Mesenchymal stem cell (in vitro differentiated cells and primary cell): ENCODE measurements at regions not wholly inside any gene's neighbourhood (a gene's known extent, or its start where the extent isn't known, plus 50 kb on each side); places are given as distances from the start of the nearest gene placed in this dataset.

Experiments
- DNase-seq: peaks from one replicate; pipeline ENCODE4 v3.0.0-alpha.2; 2013
- H2AFZ ChIP-seq: one replicate; pipeline ENCODE4 v1.6.1; 2013; ENCODE audit warnings: low read depth, mild to moderate bottlenecking, control low read depth, inconsistent platforms, low read length, moderate library complexity
- H2AK5ac ChIP-seq: 2 replicates; pipeline ENCODE4 v1.6.1; 2013; ENCODE audit warnings: low read length, moderate library complexity, mild to moderate bottlenecking, inconsistent platforms; ENCODE audit not compliant: severe bottlenecking
- H2BK120ac ChIP-seq: one replicate; pipeline ENCODE4 v1.6.1; 2013; ENCODE audit warnings: low read depth, mild to moderate bottlenecking, inconsistent platforms, low read length, moderate library complexity
- H2BK12ac ChIP-seq, 2 experiments: one replicate each; pipeline ENCODE4 v1.6.1; 2013; ENCODE audit warnings: inconsistent platforms in 2 of 2, low read length in 2 of 2, mild to moderate bottlenecking in 2 of 2, moderate library complexity in 2 of 2, control low read depth in 1 of 2
- H2BK15ac ChIP-seq: one replicate; pipeline ENCODE4 v1.6.1; 2013; ENCODE audit warnings: mild to moderate bottlenecking, low read depth, inconsistent platforms; ENCODE audit not compliant: poor library complexity, severe bottlenecking
- H2BK5ac ChIP-seq: 2 replicates; pipeline ENCODE4 v1.6.1; 2013; ENCODE audit warnings: low read depth, mild to moderate bottlenecking, low read length, control low read depth, inconsistent platforms; ENCODE audit not compliant: poor library complexity, severe bottlenecking
- H3K14ac ChIP-seq, 2 experiments: one replicate each; pipeline ENCODE4 v1.6.1; 2013; ENCODE audit warnings: inconsistent platforms in 2 of 2, low read length in 2 of 2, control low read depth in 1 of 2, mild to moderate bottlenecking in 1 of 2, moderate library complexity in 1 of 2
- H3K18ac ChIP-seq, 2 experiments: one replicate each; pipeline ENCODE4 v1.6.1; 2013; ENCODE audit warnings: inconsistent platforms in 2 of 2, low read length in 2 of 2, control low read depth in 1 of 2, low read depth in 1 of 2, mild to moderate bottlenecking in 1 of 2
- H3K23ac ChIP-seq, 2 experiments: one replicate each; pipeline ENCODE4 v1.6.1; 2013; ENCODE audit warnings: inconsistent platforms in 2 of 2, low read length in 2 of 2, mild to moderate bottlenecking in 2 of 2, moderate library complexity in 2 of 2, control low read depth in 1 of 2
- H3K27ac ChIP-seq: 2 replicates; pipeline ENCODE4 v1.5.1; 2013; ENCODE audit warnings: mild to moderate bottlenecking, moderate library complexity, low read length, control low read depth, inconsistent platforms; ENCODE audit not compliant: poor library complexity, severe bottlenecking
- H3K27me3 ChIP-seq, 2 experiments: 2 replicates each; pipeline versions ENCODE4 v1.6.1 to v1.7.0; 2013; ENCODE audit warnings: low read length in 2 of 2, mild to moderate bottlenecking in 2 of 2, moderate library complexity in 2 of 2, control low read depth in 1 of 2, inconsistent platforms in 1 of 2; ENCODE audit not compliant: control insufficient read depth in 1 of 2, insufficient read depth in 1 of 2
- H3K36me3 ChIP-seq, 2 experiments: 2 replicates each; pipeline versions ENCODE4 v1.6.1 to v1.7.0; 2013; ENCODE audit warnings: low read length in 2 of 2, control low read depth in 1 of 2, inconsistent platforms in 1 of 2, low read depth in 1 of 2, mild to moderate bottlenecking in 1 of 2; ENCODE audit not compliant: insufficient read depth in 2 of 2, control insufficient read depth in 1 of 2
- H3K4ac ChIP-seq, 2 experiments: one replicate each; pipeline ENCODE4 v1.6.1; 2013; ENCODE audit warnings: inconsistent platforms in 2 of 2, low read length in 2 of 2, mild to moderate bottlenecking in 2 of 2, moderate library complexity in 2 of 2, control low read depth in 1 of 2, low read depth in 1 of 2
- H3K4me1 ChIP-seq: 2 replicates; pipeline ENCODE4 v1.6.1; 2013; ENCODE audit warnings: low read depth, low read length, control low read depth; ENCODE audit not compliant: control insufficient read depth, insufficient read depth
- H3K4me2 ChIP-seq: 2 replicates; pipeline ENCODE4 v1.6.1; 2013; ENCODE audit warnings: low read length, mild to moderate bottlenecking, inconsistent platforms; ENCODE audit not compliant: poor library complexity, severe bottlenecking
- H3K4me3 ChIP-seq, 2 experiments: 2 replicates each; pipeline versions ENCODE4 v1.5.1 to v1.7.0; 2013; ENCODE audit warnings: low read length in 2 of 2, mild to moderate bottlenecking in 2 of 2, control low read depth in 1 of 2, low read depth in 1 of 2; ENCODE audit not compliant: insufficient read depth in 1 of 2
- H3K79me1 ChIP-seq: replicated peaks from 2 replicates; pipeline ENCODE4 v1.6.1; 2013; ENCODE audit warnings: mild to moderate bottlenecking, control low read depth, low read length, inconsistent platforms; ENCODE audit not compliant: poor library complexity, severe bottlenecking
- H3K9ac ChIP-seq: 2 replicates; pipeline ENCODE4 v1.7.0; 2013; ENCODE audit warnings: mild to moderate bottlenecking, low read length, moderate library complexity
- H3K9me3 ChIP-seq: 2 replicates; pipeline ENCODE4 v1.7.0; 2013; ENCODE audit warnings: mild to moderate bottlenecking, low read length; ENCODE audit not compliant: control insufficient read depth
- H4K8ac ChIP-seq: one replicate; pipeline ENCODE4 v1.6.1; 2013; ENCODE audit warnings: inconsistent platforms, mild to moderate bottlenecking, low read length, moderate library complexity
- H4K91ac ChIP-seq: one replicate; pipeline ENCODE4 v1.6.1; 2013; ENCODE audit warnings: mild to moderate bottlenecking, low read length, inconsistent platforms
- WGBS: methylation state at CpG from one replicate; pipeline ENCODE4 v1.1.7; 2013; ENCODE audit warnings: mixed read lengths; 5-methylcytosine and 5-hydroxymethylcytosine counted together

DNA sequence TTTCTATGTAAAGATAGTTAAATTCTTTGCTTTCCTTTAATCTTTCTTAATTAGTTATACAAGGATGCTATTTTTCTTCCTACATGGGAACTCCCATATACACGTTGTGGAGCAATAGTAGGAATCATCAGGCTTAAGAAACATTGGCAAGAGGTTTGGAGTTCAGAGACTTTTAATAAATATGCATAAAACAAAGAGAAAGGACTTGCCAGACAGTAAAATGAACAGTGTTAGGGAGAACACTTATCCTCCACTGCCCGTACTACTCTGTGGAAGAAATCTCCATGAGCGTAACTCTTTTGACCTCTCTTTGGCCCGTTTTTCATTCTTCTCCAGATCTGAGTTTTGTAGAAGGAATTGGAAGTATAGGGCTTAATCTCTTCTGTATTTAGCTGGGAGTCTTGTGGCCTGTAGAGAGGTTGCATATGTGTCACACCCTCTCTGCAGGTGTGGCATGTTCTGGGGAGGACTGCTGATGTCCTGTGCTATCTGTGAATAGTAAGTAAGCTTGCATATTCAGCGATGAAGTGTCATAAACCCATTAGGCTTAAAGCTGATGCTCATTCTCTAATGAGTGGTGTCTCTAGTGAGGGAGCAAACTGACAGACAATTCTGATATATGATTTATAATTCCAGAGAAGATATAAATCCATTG is 455.4 kb upstream of the FAR2 start:
- Histone ChIP-seq H3K27ac (no peak overlapping the region), H2AFZ (no peak overlapping the region), H2BK5ac (no peak overlapping the region), H3K4me3 (no peak overlapping the region), H3K9ac (no peak overlapping the region), H3K9me3 (peaks cover 3% of the 10 kb centered on the region), H3K79me1 (no peaks in the 10 kb centered on the region), H3K4me2 (no peak overlapping the region), H2BK120ac (no peak overlapping the region), H3K36me3 (no peaks in the 10 kb centered on the region), H3K4me1 (no peaks in the 10 kb centered on the region), H2BK15ac (no peak overlapping the region), H4K91ac (no peak overlapping the region), H4K8ac (no peak overlapping the region), H3K4ac (no peak overlapping the region), H3K27me3 (no peaks in the 10 kb centered on the region), H2AK5ac (no peak overlapping the region), H3K23ac (no peak overlapping the region), H3K14ac (no peak overlapping the region), H3K18ac (no peak overlapping the region), H2BK12ac (no peak overlapping the region)
- no peak for DNase-seq
- WGBS, result 85% methylated on average over 4 of the region's 5 CpGs

DNA sequence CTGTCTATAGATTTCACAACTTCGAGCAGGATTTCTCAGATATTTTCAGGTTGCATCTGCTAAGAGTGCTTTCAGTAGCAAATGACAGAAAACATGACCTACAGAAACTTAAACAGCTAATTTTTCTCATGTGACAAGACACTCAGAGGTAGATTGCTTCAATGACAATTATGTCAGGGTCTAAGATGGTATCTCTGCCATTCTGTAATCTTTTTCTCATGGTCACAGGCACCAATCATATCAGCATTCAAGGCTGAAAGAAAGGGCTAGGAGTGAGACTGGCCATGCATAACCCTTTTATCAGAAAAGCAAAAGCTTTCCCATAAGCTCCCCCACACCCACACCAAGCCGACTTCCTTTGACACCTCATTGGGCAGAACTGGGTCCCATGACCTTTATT is 450.5 kb upstream of the FAR2 start:
- no peaks in the 10 kb centered on the region for H3K27me3 ChIP-seq
- no peak overlapping the region for H3K4me3 ChIP-seq
- no peak overlapping the region for H3K4me2 ChIP-seq
- H3K14ac ChIP-seq, result no peak overlapping the region
- no peaks in the 10 kb centered on the region for H3K36me3 ChIP-seq
- no peak overlapping the region for H3K9ac ChIP-seq
- H2BK12ac ChIP-seq, result no peak overlapping the region
- H2AFZ ChIP-seq, result no peak overlapping the region
- no peak overlapping the region for H3K18ac ChIP-seq
- H4K8ac ChIP-seq, result no peak overlapping the region
- H3K4ac ChIP-seq, result no peak overlapping the region
- no peak overlapping the region for H3K27ac ChIP-seq
- peaks cover 24% of the 10 kb centered on the region for H3K9me3 ChIP-seq
- H2BK120ac ChIP-seq, result no peak overlapping the region
- H3K23ac ChIP-seq, result no peak overlapping the region
- no peak overlapping the region for H2BK15ac ChIP-seq
- H3K79me1 ChIP-seq, result no peaks in the 10 kb centered on the region
- no peak overlapping the region for H2BK5ac ChIP-seq
- DNase-seq, result no peak
- 100% methylated on average over 1 of the region's 2 CpGs for WGBS
- H3K4me1 ChIP-seq, result no peaks in the 10 kb centered on the region
- H2AK5ac ChIP-seq, result no peak overlapping the region
- H4K91ac ChIP-seq, result no peak overlapping the region

GRCh38 chr12:28699029-28699428 is 450.0 kb upstream of the FAR2 start:
- Histone ChIP-seq H4K91ac (no peak overlapping the region), H3K4me3 (no peak overlapping the region), H3K23ac (no peak overlapping the region), H3K4me2 (no peak overlapping the region), H2BK5ac (no peak overlapping the region), H2BK12ac (no peak overlapping the region), H2AK5ac (no peak overlapping the region), H3K27ac (no peak overlapping the region), H3K9ac (no peak overlapping the region), H4K8ac (no peak overlapping the region), H3K18ac (no peak overlapping the region), H3K79me1 (no peaks in the 10 kb centered on the region), H3K14ac (no peak overlapping the region), H3K4me1 (no peaks in the 10 kb centered on the region), H3K4ac (no peak overlapping the region), H2AFZ (no peak overlapping the region), H3K9me3 (peaks cover 29% of the 10 kb centered on the region), H3K36me3 (no peaks in the 10 kb centered on the region), H2BK120ac (no peak overlapping the region), H2BK15ac (no peak overlapping the region), H3K27me3 (no peaks in the 10 kb centered on the region)
- no peak for DNase-seq

DNA sequence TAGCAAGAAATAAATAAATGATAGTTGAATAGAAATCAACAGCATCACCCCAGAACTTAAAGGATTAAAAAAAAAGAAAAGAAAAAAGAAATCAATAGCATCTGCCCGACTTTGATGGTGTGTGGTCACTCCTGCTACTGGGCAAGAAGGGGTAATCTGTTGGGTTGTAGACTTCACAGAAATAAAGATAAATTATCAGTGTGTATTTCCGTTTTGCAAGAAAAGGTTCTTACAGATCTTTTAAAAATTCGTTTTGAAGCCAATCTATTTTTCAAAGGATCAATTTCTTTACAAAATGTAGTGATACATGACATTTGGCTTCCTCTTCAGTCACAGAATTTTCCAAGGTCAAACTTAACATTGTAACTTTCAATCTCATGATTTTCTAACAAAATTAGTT is 448.9 kb upstream of the FAR2 start:
- H3K27me3 ChIP-seq, result no peaks in the 10 kb centered on the region
- no peak overlapping the region for H3K27ac ChIP-seq
- H3K9me3 ChIP-seq, result peaks cover 41% of the 10 kb centered on the region
- no peaks in the 10 kb centered on the region for H3K79me1 ChIP-seq
- no peak overlapping the region for H4K8ac ChIP-seq
- H2BK12ac ChIP-seq, result no peak overlapping the region
- no peak for DNase-seq
- H3K4me1 ChIP-seq, result no peaks in the 10 kb centered on the region
- H4K91ac ChIP-seq, result no peak overlapping the region
- no peak overlapping the region for H3K9ac ChIP-seq
- no peak overlapping the region for H3K4me2 ChIP-seq
- no peak overlapping the region for H3K14ac ChIP-seq
- H2AFZ ChIP-seq, result no peak overlapping the region
- H3K36me3 ChIP-seq, result no peaks in the 10 kb centered on the region
- H2BK15ac ChIP-seq, result no peak overlapping the region
- no peak overlapping the region for H3K18ac ChIP-seq
- no peak overlapping the region for H3K4ac ChIP-seq
- no peak overlapping the region for H3K23ac ChIP-seq
- no peak overlapping the region for H2AK5ac ChIP-seq
- no peak overlapping the region for H2BK5ac ChIP-seq
- WGBS, result 91% methylated on average over 1 of the region's 3 CpGs
- no peak overlapping the region for H2BK120ac ChIP-seq
- H3K4me3 ChIP-seq, result no peak overlapping the region
